ENCODE measurements at regions not wholly inside any gene's neighbourhood (a gene's known extent, or its start where the extent isn't known, plus 50 kb on each side); places are given as distances from the start of the nearest gene placed in this dataset.

DNA sequence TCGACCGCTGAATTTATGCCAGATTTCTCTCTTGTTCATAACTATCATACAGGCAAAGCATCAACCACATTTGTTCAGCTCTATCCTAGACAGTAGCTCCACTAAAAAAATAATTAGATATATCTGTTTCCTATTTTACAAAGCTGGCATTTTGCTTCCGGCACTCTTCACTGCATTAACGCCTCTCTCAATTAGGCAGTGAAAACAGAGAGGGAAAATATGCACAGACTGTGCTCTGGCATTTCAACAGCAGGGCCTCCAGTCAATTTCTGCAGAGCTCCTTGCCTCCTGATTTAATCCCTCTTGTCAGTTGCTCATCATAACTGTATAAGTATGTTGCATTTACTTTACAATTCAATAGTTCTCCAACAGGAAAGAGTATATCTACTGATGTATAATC lies 666.9 kb upstream of the INTU start:
- intact Hi-C loops (cut with DNase I; ENCODE audit: low total_unique reads) (no loop called here), in situ Hi-C loops (cut with MboI; ENCODE audit: low sequenced_read_pairs in 4 of 4) (no loop called here)
- Histone ChIP-seq H3K4me1 (no peaks in the 10 kb centered on the region), H3K27ac (no peak overlapping the region), H3K27me3 (no peaks in the 10 kb centered on the region), H3K36me3 (no peaks in the 10 kb centered on the region), H3K4me3 (no peak overlapping the region), H3K9me3 (no peaks in the 10 kb centered on the region)
- no peak for ATAC-seq
- DNase-seq, result no peak
- no peak for TF ChIP-seq POLR2A (IDR thresholded peaks at IDR 0.05)

DNA sequence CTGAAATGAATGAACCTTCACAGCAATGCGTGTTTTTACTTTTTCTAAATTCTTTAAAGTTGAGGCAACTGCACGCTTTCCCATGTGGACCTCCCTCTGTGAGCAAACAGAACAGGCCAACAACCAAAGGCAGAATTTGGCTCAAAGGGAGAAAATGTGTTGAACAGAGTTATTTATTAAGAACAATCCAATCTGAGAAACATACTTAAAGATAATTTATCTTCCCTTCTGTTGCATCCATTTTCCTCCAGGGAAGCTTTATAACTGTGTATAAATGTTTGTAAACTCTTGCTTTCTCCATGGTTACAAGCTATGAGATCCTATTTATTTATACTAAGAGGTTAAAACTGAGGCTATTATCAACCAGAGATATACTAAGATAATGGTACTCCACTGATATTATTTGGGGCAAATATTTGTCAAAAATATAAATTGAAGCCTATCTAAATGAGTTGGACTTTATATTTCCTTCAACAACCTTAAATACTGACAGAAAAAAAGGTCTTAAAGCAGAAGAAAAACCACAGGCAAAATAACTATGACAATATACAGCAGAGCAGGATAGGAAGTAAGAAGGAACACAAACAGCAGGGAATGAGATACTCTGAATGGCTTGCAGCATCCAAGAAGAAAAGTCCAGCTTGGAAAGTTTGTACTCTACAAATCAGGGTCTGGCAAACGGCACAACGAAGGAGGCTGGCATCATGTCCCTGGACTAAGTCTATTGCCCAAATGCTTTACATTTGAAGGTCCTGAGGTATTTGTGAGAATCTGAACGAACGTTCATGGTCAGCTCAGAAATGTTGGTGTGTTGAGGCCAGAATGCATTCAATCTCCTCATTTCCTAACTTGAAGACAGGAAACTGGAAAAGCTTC lies 663.2 kb upstream of the INTU start:
- Histone ChIP-seq H3K27ac (no peak overlapping the region), H3K27me3 (no peaks in the 10 kb centered on the region), H3K9me3 (no peaks in the 10 kb centered on the region), H3K36me3 (no peaks in the 10 kb centered on the region), H3K4me1 (no peaks in the 10 kb centered on the region), H3K4me3 (no peak overlapping the region)
- ATAC-seq, result no peak
- intact Hi-C loops (cut with DNase I; ENCODE audit: low total_unique reads), result no loop called here
- in situ Hi-C loops (cut with MboI; ENCODE audit: low sequenced_read_pairs in 4 of 4), result no loop called here
- TF ChIP-seq, protein P1, sequence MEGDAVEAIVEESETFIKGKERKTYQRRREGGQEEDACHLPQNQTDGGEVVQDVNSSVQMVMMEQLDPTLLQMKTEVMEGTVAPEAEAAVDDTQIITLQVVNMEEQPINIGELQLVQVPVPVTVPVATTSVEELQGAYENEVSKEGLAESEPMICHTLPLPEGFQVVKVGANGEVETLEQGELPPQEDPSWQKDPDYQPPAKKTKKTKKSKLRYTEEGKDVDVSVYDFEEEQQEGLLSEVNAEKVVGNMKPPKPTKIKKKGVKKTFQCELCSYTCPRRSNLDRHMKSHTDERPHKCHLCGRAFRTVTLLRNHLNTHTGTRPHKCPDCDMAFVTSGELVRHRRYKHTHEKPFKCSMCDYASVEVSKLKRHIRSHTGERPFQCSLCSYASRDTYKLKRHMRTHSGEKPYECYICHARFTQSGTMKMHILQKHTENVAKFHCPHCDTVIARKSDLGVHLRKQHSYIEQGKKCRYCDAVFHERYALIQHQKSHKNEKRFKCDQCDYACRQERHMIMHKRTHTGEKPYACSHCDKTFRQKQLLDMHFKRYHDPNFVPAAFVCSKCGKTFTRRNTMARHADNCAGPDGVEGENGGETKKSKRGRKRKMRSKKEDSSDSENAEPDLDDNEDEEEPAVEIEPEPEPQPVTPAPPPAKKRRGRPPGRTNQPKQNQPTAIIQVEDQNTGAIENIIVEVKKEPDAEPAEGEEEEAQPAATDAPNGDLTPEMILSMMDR (IDR thresholded peaks at IDR 0.05 in 4 of 5, conservative IDR thresholded peaks at IDR 0.05 in 1 of 5), result no peak
- no peak for TF ChIP-seq POLR2A (IDR thresholded peaks at IDR 0.05)
- no peak for DNase-seq

GRCh38 chr4:126973201-126973600 lies 659.6 kb upstream of the INTU start:
- TF ChIP-seq POLR2A (IDR thresholded peaks at IDR 0.05), result no peak
- TF ChIP-seq, protein P1 (IDR thresholded peaks at IDR 0.05 in 4 of 5, conservative IDR thresholded peaks at IDR 0.05 in 1 of 5), result no peak
- ATAC-seq (no peak), DNase-seq (no peak)
- no peaks in the 10 kb centered on the region for H3K9me3 ChIP-seq
- no peaks in the 10 kb centered on the region for H3K27me3 ChIP-seq
- no peak overlapping the region for H3K27ac ChIP-seq
- no peaks in the 10 kb centered on the region for H3K4me1 ChIP-seq
- in situ Hi-C loops (cut with MboI; ENCODE audit: low sequenced_read_pairs in 4 of 4), result no loop called here
- intact Hi-C loops (cut with DNase I; ENCODE audit: low total_unique reads), result no loop called here
- H3K36me3 ChIP-seq, result no peaks in the 10 kb centered on the region
- H3K4me3 ChIP-seq, result no peak overlapping the region

DNA sequence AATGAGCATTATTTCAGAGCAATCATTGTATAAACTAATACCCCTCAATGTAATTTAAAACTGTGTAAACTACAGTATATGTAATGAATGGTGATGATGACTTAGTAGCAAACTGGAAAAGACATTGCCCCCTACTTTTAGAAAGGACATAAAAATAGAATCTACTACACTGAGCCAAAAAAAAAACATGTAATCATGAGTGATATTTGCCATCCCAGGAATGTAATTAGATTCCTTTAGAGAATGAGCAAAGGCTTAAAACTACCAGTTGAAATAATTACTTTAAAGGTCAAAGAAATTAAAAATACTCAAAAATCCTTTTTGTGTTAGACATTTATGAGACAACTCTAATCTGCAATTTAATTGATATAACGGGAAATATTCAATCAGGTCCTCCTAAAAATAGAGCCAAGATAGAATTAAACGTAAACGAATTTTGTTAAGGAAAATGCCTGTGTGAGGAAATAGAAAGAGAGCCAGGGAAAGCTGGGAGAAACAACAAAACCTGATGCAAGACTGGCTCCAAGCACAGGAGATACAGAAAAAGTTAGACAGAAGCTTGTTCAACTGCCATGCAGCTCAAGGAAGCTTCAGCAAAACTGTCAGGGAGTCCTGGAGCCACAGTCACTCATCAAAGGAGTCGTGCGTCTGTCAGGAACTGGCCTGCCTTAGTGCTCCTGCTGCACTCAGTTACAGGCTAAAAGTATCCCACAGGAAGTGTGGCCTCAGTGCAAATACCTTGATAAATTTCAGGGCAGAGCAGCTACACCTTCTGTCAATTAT lies 655.7 kb upstream of the INTU start:
- ATAC-seq (no peak), DNase-seq (no peak)
- H3K36me3 ChIP-seq, result no peaks in the 10 kb centered on the region
- TF ChIP-seq, protein P1 (IDR thresholded peaks at IDR 0.05 in 4 of 5, conservative IDR thresholded peaks at IDR 0.05 in 1 of 5), result no peak
- TF ChIP-seq POLR2A (IDR thresholded peaks at IDR 0.05), result no peak
- no peaks in the 10 kb centered on the region for H3K9me3 ChIP-seq
- intact Hi-C loops (cut with DNase I; ENCODE audit: low total_unique reads), result no loop called here
- in situ Hi-C loops (cut with MboI; ENCODE audit: low sequenced_read_pairs in 4 of 4), result no loop called here
- H3K4me1 ChIP-seq, result no peaks in the 10 kb centered on the region
- no peak overlapping the region for H3K27ac ChIP-seq
- H3K4me3 ChIP-seq, result no peak overlapping the region
- H3K27me3 ChIP-seq, result no peaks in the 10 kb centered on the region

DNA sequence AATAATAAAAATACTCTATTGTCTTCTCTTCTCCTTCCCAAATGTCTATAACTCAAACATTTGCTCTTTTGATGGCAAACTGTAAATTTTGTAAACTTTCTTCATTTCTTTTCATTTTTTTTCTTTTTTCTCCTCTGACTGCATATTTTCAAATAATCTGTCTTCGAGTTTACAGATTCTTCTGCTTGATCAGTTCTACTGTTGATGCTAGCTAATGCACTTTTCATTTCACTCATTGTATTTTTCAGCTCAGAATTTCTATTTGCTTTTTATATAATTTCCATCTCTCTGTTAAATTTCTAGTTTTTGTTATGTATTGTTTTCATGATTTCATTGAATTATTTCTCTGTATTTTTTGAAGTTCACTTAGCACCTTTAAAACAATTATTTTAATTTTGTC lies 646.8 kb upstream of the INTU start:
- TF ChIP-seq, protein P1 (IDR thresholded peaks at IDR 0.05 in 4 of 5, conservative IDR thresholded peaks at IDR 0.05 in 1 of 5), result no peak
- TF ChIP-seq POLR2A (IDR thresholded peaks at IDR 0.05), result no peak
- DNase-seq, result no peak
- in situ Hi-C loops (cut with MboI; ENCODE audit: low sequenced_read_pairs in 4 of 4), result no loop called here

More for the DNA sequence above, 646.8 kb upstream of the INTU start:
- H3K36me3 ChIP-seq, result no peaks in the 10 kb centered on the region
- no peak overlapping the region for H3K4me3 ChIP-seq
- intact Hi-C loops (cut with DNase I; ENCODE audit: low total_unique reads), result no loop called here
- no peak overlapping the region for H3K27ac ChIP-seq
- H3K4me1 ChIP-seq, result no peaks in the 10 kb centered on the region
- no peak for ATAC-seq
- no peaks in the 10 kb centered on the region for H3K27me3 ChIP-seq
- H3K9me3 ChIP-seq, result no peaks in the 10 kb centered on the region
